Subcutaneous abdominal adipose tissue (tissue), 5 donors: ENCODE measurements at regions not wholly inside any gene's neighbourhood (a gene's known extent, or its start where the extent isn't known, plus 50 kb on each side); places are given as distances from the start of the nearest gene placed in this dataset.

Experiments used
- H3K27ac ChIP-seq: one replicate; pipeline ENCODE4 v1.7.0; 2013; ENCODE audit warnings: low read depth, mild to moderate bottlenecking, inconsistent platforms, low read length, moderate library complexity
- H3K27me3 ChIP-seq, 5 donors: one replicate each; pipeline ENCODE4 v1.7.0; 2013; ENCODE audit warnings: low read length in 5 of 5, inconsistent platforms in 1 of 5; ENCODE audit not compliant: control insufficient read depth in 5 of 5, insufficient read depth in 4 of 5
- H3K36me3 ChIP-seq, 5 donors: one replicate each; pipeline ENCODE4 v1.7.0; 2013; ENCODE audit warnings: low read length in 5 of 5; ENCODE audit not compliant: control insufficient read depth in 5 of 5, insufficient read depth in 5 of 5
- H3K4me1 ChIP-seq, 5 donors: one replicate each; pipeline ENCODE4 v1.7.0; 2013; ENCODE audit warnings: low read length in 5 of 5, mild to moderate bottlenecking in 3 of 5, moderate library complexity in 1 of 5; ENCODE audit not compliant: control insufficient read depth in 5 of 5, insufficient read depth in 5 of 5
- H3K4me3 ChIP-seq, 5 donors: one replicate each; pipeline ENCODE4 v1.7.0; 2013; ENCODE audit warnings: low read length in 5 of 5, low read depth in 1 of 5
- H3K9ac ChIP-seq, 5 donors: one replicate each; pipeline ENCODE4 v1.7.0; 2013; ENCODE audit warnings: low read length in 5 of 5, mild to moderate bottlenecking in 4 of 5, moderate library complexity in 3 of 5
- H3K9me3 ChIP-seq, 5 donors: one replicate each; pipeline ENCODE4 v1.7.0; 2013; ENCODE audit warnings: low read length in 5 of 5; ENCODE audit not compliant: control insufficient read depth in 5 of 5
- donor health status: healthy.
- donor health status: healthy.
- donor health status: healthy.
- donor health status: healthy.
- donor health status: healthy.

- Histone ChIP-seq H3K36me3 (no peaks in the 10 kb centered on the region), H3K27ac (no peak overlapping the region), H3K4me3 (no peak overlapping the region), H3K9ac (no peak overlapping the region), H3K9me3 (peaks cover 0 to 4% (median 0%) of the 10 kb centered on the region in 5 donors), H3K27me3 (no peaks in the 10 kb centered on the region), H3K4me1 (no peaks in the 10 kb centered on the region)
Measured at GRCh38 chr3:98972155-98972554, 70.7 kb upstream of the DCBLD2 start.

- H3K4me3 ChIP-seq = no peak overlapping the region
- no peak overlapping the region for H3K27ac ChIP-seq
- no peaks in the 10 kb centered on the region for H3K4me1 ChIP-seq
- H3K27me3 ChIP-seq = no peaks in the 10 kb centered on the region
- peaks cover 0 to 4% (median 0%) of the 10 kb centered on the region in 5 donors for H3K9me3 ChIP-seq
- H3K36me3 ChIP-seq = no peaks in the 10 kb centered on the region
- H3K9ac ChIP-seq = no peak overlapping the region
Measured at GRCh38 chr3:98971169-98971681, 69.7 kb upstream of the DCBLD2 start.

GRCh38 chr3:98969295-98969694 is 67.8 kb upstream of the DCBLD2 start:
- no peaks in the 10 kb centered on the region for H3K9me3 ChIP-seq
- H3K27ac ChIP-seq = no peak overlapping the region

GRCh38 chr3:98968824-98969223 is 67.3 kb upstream of the DCBLD2 start:
- Histone ChIP-seq H3K4me3 (no peak overlapping the region), H3K9me3 (no peaks in the 10 kb centered on the region), H3K9ac (no peak overlapping the region), H3K36me3 (no peaks in the 10 kb centered on the region), H3K27me3 (no peaks in the 10 kb centered on the region), H3K27ac (no peak overlapping the region), H3K4me1 (no peaks in the 10 kb centered on the region)

More at GRCh38 chr3:98969295-98969694, 67.8 kb upstream of the DCBLD2 start:
- H3K4me1 ChIP-seq = no peaks in the 10 kb centered on the region
- no peak overlapping the region for H3K4me3 ChIP-seq
- no peaks in the 10 kb centered on the region for H3K36me3 ChIP-seq
- no peaks in the 10 kb centered on the region for H3K27me3 ChIP-seq
- no peak overlapping the region for H3K9ac ChIP-seq

- Histone ChIP-seq H3K4me3 (no peak overlapping the region), H3K36me3 (no peaks in the 10 kb centered on the region), H3K4me1 (no peaks in the 10 kb centered on the region), H3K9me3 (no peaks in the 10 kb centered on the region), H3K27me3 (no peaks in the 10 kb centered on the region), H3K9ac (no peak overlapping the region), H3K27ac (no peak overlapping the region)
Measured at GRCh38 chr3:98968347-98968746, 66.9 kb upstream of the DCBLD2 start.

GRCh38 chr3:98967758-98968157 is 66.3 kb upstream of the DCBLD2 start:
- H3K27ac ChIP-seq = no peak overlapping the region
- no peaks in the 10 kb centered on the region for H3K4me1 ChIP-seq
- no peak overlapping the region for H3K4me3 ChIP-seq
- no peaks in the 10 kb centered on the region for H3K36me3 ChIP-seq
- no peak overlapping the region for H3K9ac ChIP-seq
- H3K27me3 ChIP-seq = no peaks in the 10 kb centered on the region
- no peaks in the 10 kb centered on the region for H3K9me3 ChIP-seq

GRCh38 chr3:98966862-98967546 is 65.5 kb upstream of the DCBLD2 start:
- H3K4me3 ChIP-seq = no peak overlapping the region
- H3K27me3 ChIP-seq = no peaks in the 10 kb centered on the region
- no peaks in the 10 kb centered on the region for H3K4me1 ChIP-seq
- H3K9me3 ChIP-seq = no peaks in the 10 kb centered on the region
- H3K36me3 ChIP-seq = no peaks in the 10 kb centered on the region
- H3K27ac ChIP-seq = no peak overlapping the region
- no peak overlapping the region for H3K9ac ChIP-seq

GRCh38 chr3:98966434-98966833 is 64.9 kb upstream of the DCBLD2 start:
- no peaks in the 10 kb centered on the region for H3K27me3 ChIP-seq
- no peak overlapping the region for H3K27ac ChIP-seq
- H3K36me3 ChIP-seq = no peaks in the 10 kb centered on the region
- H3K4me1 ChIP-seq = no peaks in the 10 kb centered on the region
- no peaks in the 10 kb centered on the region for H3K9me3 ChIP-seq
- H3K9ac ChIP-seq = no peak overlapping the region
- H3K4me3 ChIP-seq = no peak overlapping the region

- Histone ChIP-seq H3K9ac (no peak overlapping the region), H3K4me3 (no peak overlapping the region), H3K9me3 (no peaks in the 10 kb centered on the region), H3K27ac (no peak overlapping the region), H3K36me3 (no peaks in the 10 kb centered on the region), H3K27me3 (no peaks in the 10 kb centered on the region), H3K4me1 (no peaks in the 10 kb centered on the region)
Measured at GRCh38 chr3:98964784-98965183, 63.3 kb upstream of the DCBLD2 start.

- no peaks in the 10 kb centered on the region for H3K9me3 ChIP-seq
- H3K36me3 ChIP-seq = no peaks in the 10 kb centered on the region
- no peak overlapping the region for H3K4me3 ChIP-seq
- no peak overlapping the region for H3K27ac ChIP-seq
- no peaks in the 10 kb centered on the region for H3K4me1 ChIP-seq
- H3K9ac ChIP-seq = no peak overlapping the region
- H3K27me3 ChIP-seq = no peaks in the 10 kb centered on the region
Measured at GRCh38 chr3:98963546-98963945, 62.1 kb upstream of the DCBLD2 start.
